ENCODE measurements at regions not wholly inside any gene's neighbourhood (a gene's known extent, or its start where the extent isn't known, plus 50 kb on each side); places are given as distances from the start of the nearest gene placed in this dataset.

- DNase-seq: no peak
Observed at GRCh38 chr5:125549322-125549911, 803.0 kb upstream of the ZNF608 start.

DNA sequence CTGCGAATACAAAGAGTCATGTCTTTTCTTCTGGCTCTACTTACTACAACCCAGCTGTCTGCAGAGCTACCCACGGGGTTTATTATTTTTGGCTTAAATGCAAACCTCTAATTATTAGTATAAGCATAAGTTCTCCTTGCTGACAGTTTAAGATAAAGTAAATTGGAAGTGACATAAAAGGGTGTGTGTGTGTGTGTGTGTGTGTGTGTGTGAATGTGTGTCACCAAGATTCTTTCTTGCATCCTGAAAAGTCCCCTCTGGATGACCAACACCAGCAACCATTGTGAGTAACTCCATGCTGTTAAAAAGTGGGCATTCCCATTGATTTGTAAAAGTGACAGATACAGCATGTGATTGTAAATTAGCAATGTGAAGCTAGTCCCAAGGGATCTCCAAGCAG lies 803.8 kb upstream of the ZNF608 start:
- no peak for DNase-seq

- no peak for DNase-seq
Observed at GRCh38 chr5:125551246-125551645, 804.8 kb upstream of the ZNF608 start.

DNA sequence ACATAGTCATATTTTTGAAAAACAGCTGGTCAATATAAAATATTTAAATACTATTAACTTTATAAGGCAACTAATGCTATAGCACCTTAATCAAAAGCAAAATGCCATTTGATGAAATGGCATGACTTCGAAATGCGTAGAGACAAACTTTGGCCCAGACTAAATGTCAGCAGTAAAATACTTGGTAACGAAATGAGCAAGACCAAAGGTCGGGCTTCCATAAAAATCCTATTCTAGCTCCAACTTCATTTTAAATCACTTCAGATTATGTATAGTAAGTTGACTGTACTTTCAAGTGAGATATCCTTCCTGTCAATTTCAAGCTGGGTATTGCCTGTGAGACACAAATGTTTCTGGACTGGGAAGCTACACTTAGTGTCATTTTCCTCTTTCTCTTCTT lies 805.4 kb upstream of the ZNF608 start:
- no peak for DNase-seq

GRCh38 chr5:125552486-125552885 lies 806.0 kb upstream of the ZNF608 start:
- no peak for DNase-seq

GRCh38 chr5:125554355-125554754 lies 807.9 kb upstream of the ZNF608 start:
- no peak for DNase-seq

GRCh38 chr5:125555591-125555990 lies 809.2 kb upstream of the ZNF608 start:
- DNase-seq: no peak

- no peak for DNase-seq
Observed at GRCh38 chr5:125558016-125558415, 811.6 kb upstream of the ZNF608 start.

DNA sequence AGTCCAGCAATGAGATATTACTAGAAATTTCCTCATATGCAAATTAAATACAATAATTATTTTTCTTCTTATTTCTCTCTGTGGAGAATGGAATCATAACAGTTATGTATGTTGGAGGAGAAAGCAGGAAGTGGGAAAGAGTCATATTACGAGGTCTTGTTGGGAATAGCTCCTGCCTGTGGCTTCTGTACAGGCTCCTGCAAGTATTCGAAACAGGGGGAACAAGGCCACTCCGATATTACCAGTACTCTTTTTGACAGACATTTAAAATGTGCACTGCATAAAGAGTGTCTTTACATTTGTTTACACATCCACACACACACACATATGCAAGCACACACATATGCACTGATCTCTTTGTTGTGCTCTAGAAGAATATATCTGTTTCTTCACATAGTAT lies 812.0 kb upstream of the ZNF608 start:
- DNase-seq: no peak

DNA sequence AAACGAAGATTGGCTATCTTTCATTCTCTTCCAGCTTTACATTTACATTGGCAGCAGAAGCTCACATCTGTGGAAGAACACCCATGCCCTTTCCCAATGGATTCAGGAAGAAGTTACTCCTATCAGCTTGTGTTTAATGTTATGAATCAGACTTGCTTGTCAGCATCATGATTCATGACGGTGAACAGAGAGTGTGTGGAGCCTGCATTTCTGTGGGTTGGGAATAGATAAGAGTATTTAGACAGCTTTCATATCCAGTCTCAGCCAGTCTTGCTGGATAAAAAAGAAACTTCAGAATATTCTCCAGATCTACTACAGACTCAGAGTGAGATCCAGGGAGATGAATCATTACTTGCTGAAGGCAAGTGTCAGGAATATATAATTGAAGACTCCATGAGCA lies 812.9 kb upstream of the ZNF608 start:
- no peak for DNase-seq

DNA sequence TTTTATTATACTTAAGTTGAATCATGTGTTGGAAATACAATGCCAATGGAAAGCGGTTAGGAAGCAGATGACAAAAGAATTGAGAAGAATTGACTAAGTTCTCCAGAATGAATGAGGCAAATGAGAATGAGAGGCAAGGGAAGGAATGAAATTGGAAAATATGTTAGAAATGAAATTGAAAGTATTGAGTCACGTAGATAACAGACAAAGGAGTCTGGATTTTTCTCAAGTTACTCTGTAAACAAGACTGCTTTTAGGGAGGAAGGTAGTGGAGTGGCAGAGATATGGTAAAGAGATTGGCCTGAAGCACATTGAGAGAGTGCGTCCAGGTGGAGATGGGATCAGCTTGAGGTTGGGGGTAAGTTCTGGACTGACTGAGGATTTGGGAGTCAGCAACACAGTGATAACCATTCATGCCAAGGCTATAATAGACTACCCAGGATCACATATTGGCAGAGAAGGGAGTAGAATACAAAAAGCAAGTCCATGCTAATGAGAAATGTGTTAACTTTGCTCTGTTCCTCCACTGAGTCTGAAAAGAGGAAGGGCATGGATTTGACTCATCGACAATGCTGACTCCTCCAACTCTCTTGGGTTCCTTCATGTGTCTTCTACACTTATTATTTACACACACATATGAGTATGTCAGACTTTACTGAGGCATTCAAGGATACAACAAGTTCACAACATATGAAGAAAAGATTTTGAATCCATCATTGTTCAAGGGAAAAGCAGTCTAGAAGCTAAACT lies 814.2 kb upstream of the ZNF608 start:
- no peak for DNase-seq

DNA sequence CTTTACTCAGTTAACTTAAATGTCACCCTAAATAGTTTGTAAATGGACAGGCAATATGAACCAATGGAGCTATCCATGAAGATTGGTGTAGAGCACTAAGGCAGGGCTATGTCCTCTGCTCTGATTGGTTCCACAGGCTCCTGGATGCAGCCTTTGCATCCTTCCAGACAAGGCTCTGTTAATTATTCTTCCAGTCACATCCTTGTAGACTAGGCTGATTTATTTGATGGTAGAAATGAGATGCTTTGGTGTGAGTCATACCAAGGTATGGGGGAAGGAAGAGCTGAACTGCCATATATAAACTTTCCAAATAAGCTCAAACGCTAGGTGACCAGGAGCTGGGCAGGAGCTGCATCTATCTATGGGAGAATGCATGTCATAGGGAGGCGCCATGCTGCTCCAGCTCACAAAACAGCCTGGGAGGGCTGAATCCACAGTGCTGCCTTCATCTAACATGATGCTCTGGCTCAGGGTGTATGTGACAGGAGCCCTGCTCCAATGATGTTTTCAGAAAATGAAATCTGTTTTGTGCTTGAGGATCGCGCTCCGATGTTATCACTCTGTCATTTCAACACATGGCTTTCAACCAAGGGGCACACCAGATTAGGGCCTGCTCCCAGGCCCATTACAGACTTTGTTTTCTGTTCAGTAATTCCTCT lies 818.0 kb upstream of the ZNF608 start:
- DNase-seq: no peak

DNA sequence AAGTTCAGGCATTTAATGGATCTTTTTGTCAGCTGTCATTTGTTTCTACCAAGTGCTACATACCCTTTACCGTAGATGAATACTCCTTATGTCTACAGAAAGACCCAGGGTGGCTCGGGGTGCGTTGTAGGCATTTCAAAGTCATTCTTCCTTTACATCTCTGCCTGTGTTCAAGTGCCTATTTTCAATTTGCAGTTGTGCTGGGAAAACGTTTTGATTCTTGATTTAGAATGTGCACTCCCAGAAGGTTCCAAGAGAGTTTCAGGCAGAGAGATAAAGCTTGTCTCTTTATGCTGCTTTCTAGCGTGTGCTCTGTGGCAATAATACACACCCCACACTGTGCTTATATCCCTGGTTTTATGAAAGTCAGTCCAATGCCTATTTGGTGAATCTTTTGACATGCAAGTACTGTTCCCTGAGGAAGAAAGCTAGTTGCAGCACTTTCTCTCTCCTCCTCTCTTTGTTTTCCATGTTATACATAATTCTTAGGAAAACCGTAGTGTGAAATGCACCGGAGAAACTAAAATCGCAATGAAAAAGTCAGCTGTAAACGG lies 828.1 kb upstream of the ZNF608 start:
- no peak for DNase-seq

- no peak for DNase-seq
Observed at GRCh38 chr5:125575171-125575890, 828.9 kb upstream of the ZNF608 start.

GRCh38 chr5:125575891-125576505 lies 829.6 kb upstream of the ZNF608 start:
- no peak for DNase-seq

GRCh38 chr5:125576822-125577221 lies 830.4 kb upstream of the ZNF608 start:
- DNase-seq: no peak

DNA sequence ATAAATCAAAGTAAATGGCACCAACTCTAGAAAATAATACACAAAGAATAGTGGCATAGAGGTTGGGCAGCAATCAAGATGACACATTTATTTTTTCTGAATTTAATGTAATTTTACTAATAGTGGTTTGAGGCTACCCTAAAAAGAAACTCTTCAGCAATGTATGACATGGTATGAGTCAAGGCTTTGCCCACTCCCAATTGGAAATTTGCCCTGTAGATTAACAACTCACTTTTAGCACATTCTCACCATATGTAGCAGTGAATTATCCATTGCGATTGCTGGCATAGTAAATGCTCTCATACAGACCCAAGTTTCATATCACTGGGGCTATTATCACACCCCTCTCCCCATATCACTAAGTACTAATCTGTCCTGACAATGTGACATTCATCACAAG lies 832.1 kb upstream of the ZNF608 start:
- DNase-seq: no peak

GRCh38 chr5:125579182-125579581 lies 832.7 kb upstream of the ZNF608 start:
- DNase-seq: no peak

DNA sequence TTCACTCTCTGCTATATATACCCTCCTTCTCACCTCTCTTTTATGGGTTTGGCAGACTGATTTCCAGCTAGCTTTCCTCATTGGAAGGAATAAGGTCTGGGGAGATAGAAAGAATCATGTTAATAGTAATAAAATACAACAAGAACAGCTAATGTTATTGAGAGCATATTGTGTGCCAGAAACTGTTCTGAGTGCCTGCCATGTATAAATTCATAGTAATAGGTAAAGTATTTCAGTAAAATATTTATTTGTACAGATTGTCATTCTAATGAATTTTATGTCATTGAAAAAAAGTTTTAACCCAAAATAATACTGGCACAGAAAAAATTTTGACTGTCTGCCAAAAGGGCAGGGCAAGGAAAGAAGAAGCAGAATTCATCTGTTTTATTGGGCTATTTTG lies 834.9 kb upstream of the ZNF608 start:
- no peak for DNase-seq

- no peak for DNase-seq
Observed at GRCh38 chr5:125582352-125582751, 835.9 kb upstream of the ZNF608 start.

- no peak for DNase-seq
Observed at GRCh38 chr5:125583321-125584139, 837.1 kb upstream of the ZNF608 start.

DNA sequence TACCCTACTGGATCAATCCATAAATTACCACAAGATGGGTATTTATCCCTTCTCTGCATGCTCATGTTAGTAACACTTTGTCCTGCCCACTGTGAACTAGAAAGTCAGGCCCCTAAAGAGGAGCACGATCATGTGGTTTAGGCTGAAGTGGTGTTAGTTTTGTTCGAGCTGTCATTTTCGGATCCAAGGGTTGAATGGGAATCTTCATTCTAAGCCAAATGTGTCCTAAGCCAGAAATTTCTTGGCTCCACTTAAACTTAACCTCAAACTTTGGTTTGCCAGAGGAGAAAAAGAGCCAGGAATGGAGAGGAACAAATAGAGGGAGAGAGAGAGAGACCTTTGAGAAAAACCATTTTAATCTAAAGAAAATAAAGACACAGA lies 837.7 kb upstream of the ZNF608 start:
- no peak for DNase-seq

Data from NCI-H1930 (cell line).